Endothelial cell of umbilical vein (primary cell): ENCODE measurements at regions not wholly inside any gene's neighbourhood (a gene's known extent, or its start where the extent isn't known, plus 50 kb on each side); places are given as distances from the start of the nearest gene placed in this dataset.

Experiments
- CTCF ChIP-seq, 2 donors: IDR thresholded peaks; 1 replicate in 1 of 2; 2 replicates in 1 of 2; pipeline ENCODE4 v1.5.1; 2011; ENCODE audit warnings: low read length in 2 of 2, mild to moderate bottlenecking in 2 of 2, moderate library complexity in 2 of 2, control low read depth in 1 of 2, inconsistent platforms in 1 of 2, low read depth in 1 of 2; ENCODE audit not compliant: insufficient read depth in 1 of 2; ENCODE audit errors: extremely low read depth in 1 of 2
- JUN ChIP-seq: IDR thresholded peaks from 2 replicates; pipeline ENCODE4 v1.6.1; 2011; ENCODE audit warnings: borderline replicate concordance, low read depth; ENCODE audit not compliant: insufficient read length, insufficient read depth

GRCh38 chr15:72968531-72968922 is 83.7 kb upstream of the NEO1 start:
- TF ChIP-seq CTCF (IDR thresholded peaks at IDR 0.05; ENCODE audit: extremely low read depth in 1 of 2, insufficient read depth in 1 of 2, low read depth in 1 of 2, low read length in 2 of 2) (no peak), JUN (no peak)
